GM18520 (cell line): ENCODE measurements at regions not wholly inside any gene's neighbourhood (a gene's known extent, or its start where the extent isn't known, plus 50 kb on each side); places are given as distances from the start of the nearest gene placed in this dataset.
"Not testable (repeated sequence)": the region's sequence is repeated elsewhere in the genome, so short reads cannot be mapped to it uniquely, and the experiment has no call there.

Experiments used
- ATAC-seq: cut with Tn5 transposase; IDR thresholded peaks from one replicate; pipeline ENCODE4 v1.9.1; 2021; ENCODE audit not compliant: unreplicated experiment

GRCh38 chr3:5733995-5734394 is 546.5 kb downstream of the EDEM1 start:
- no peak for ATAC-seq

GRCh38 chr3:5735896-5736295 is 548.4 kb downstream of the EDEM1 start:
- ATAC-seq: no peak

- no peak for ATAC-seq
Measured at GRCh38 chr3:5739299-5739935, 551.9 kb downstream of the EDEM1 start.

GRCh38 chr3:5739949-5740348 is 552.4 kb downstream of the EDEM1 start:
- ATAC-seq: no peak

GRCh38 chr3:5741017-5741416 is 553.5 kb downstream of the EDEM1 start:
- no peak for ATAC-seq

- no peak for ATAC-seq
Measured at GRCh38 chr3:5750091-5750490, 562.6 kb downstream of the EDEM1 start.

- no peak for ATAC-seq
Measured at GRCh38 chr3:5750874-5751640, 563.5 kb downstream of the EDEM1 start.

GRCh38 chr3:5754602-5755001 is 567.1 kb downstream of the EDEM1 start:
- ATAC-seq: peak; percentile 64

GRCh38 chr3:5756443-5756842 is 568.9 kb downstream of the EDEM1 start:
- ATAC-seq: no peak

GRCh38 chr3:5757213-5757804 is 569.8 kb downstream of the EDEM1 start:
- no peak for ATAC-seq

GRCh38 chr3:5758699-5759098 is 571.2 kb downstream of the EDEM1 start:
- ATAC-seq: no peak

- no peak for ATAC-seq
Measured at GRCh38 chr3:5762506-5762905, 575.0 kb downstream of the EDEM1 start.

GRCh38 chr3:5766848-5767247 is 579.3 kb downstream of the EDEM1 start:
- ATAC-seq: no peak

- ATAC-seq: no peak
Measured at GRCh38 chr3:5767304-5767703, 579.8 kb downstream of the EDEM1 start.

GRCh38 chr3:5768281-5768945 is 580.9 kb downstream of the EDEM1 start:
- ATAC-seq: no peak

- ATAC-seq: no peak
Measured at GRCh38 chr3:5769825-5770224, 582.3 kb downstream of the EDEM1 start.

- no peak for ATAC-seq
Measured at GRCh38 chr3:5774337-5774736, 586.8 kb downstream of the EDEM1 start.

GRCh38 chr3:5775100-5775499 is 587.6 kb downstream of the EDEM1 start:
- ATAC-seq: not testable (repeated sequence)

- no peak for ATAC-seq
Measured at GRCh38 chr3:5784690-5785089, 597.2 kb downstream of the EDEM1 start.

- no peak for ATAC-seq
Measured at GRCh38 chr3:5787861-5788488, 600.5 kb downstream of the EDEM1 start.

GRCh38 chr3:5788496-5788895 is 601.0 kb downstream of the EDEM1 start:
- no peak for ATAC-seq
